PC-9 (cell line): ENCODE measurements at regions not wholly inside any gene's neighbourhood (a gene's known extent, or its start where the extent isn't known, plus 50 kb on each side); places are given as distances from the start of the nearest gene placed in this dataset.

Experiments
- CTCF ChIP-seq: fragments of 200-600 bp; sonication (generic); conservative IDR thresholded peaks from 2 replicates; pipeline ENCODE4 v1.6.1; 2017; ENCODE audit warnings: mixed run types, antibody characterized with exemption, mild to moderate bottlenecking, moderate library complexity
- EZH2 ChIP-seq: fragments of 200-600 bp; sonication (generic); IDR thresholded peaks from 2 replicates; pipeline ENCODE4 v1.8.0; 2017; ENCODE audit warnings: antibody characterized with exemption, low read depth

- TF ChIP-seq CTCF (no peak), EZH2 (no peak)
Measured at GRCh38 chr11:36741515-36741914, 143.5 kb upstream of the RAG2 start.
